HepG2 (cell line): ENCODE measurements at regions not wholly inside any gene's neighbourhood (a gene's known extent, or its start where the extent isn't known, plus 50 kb on each side); places are given as distances from the start of the nearest gene placed in this dataset.

Experiments used
- ATAC-seq: fragments of 200-7000 bp; cut with Tn5 transposase; 3 replicates; pipeline ENCODE4 v1.9.1; 2020; ENCODE audit warnings: mild to moderate bottlenecking, moderate library complexity
- BruUV-seq: library from RNA; stranded (reverse); fragments of 400-500 nt; replicated peaks from 2 replicates; lab custom pipeline; 2021; lab: Mats Ljungman, UMichigan
- CTCF ChIA-PET: fragments of 300-600 bp; formaldehyde crosslinking; extraction: SDS; loops from one replicate; lab custom pipeline; 2021; ENCODE audit warnings: low total read pairs, inconsistent platforms, low intra/inter-chr PET ratio; lab: Yijun Ruan, JAX
- POLR2A ChIA-PET: fragments of 350-600 bp; sonication (Branson Sonifier 250); formaldehyde crosslinking; loops from one replicate; lab custom pipeline; 2020; ENCODE audit warnings: antibody characterized with exemption, inconsistent platforms; lab: Yijun Ruan, JAX
- DNase-seq: peaks from one replicate; pipeline ENCODE4 v3.0.0-alpha.2; 2015; ENCODE audit warnings: low spot score
- FAIRE-seq: peaks from 3 replicates; lab custom pipeline; 2011; peaks lifted over from hg19 to GRCh38; lab: Jason Lieb, UNC
- H2AFZ ChIP-seq: one replicate; pipeline ENCODE4 v1.6.1; 2011; ENCODE audit warnings: low read length, inconsistent platforms
- H3K27ac ChIP-seq: fragments of 300-600 bp; 3 replicates; pipeline ENCODE4 v1.8.0; 2011; ENCODE audit warnings: mixed run types, mild to moderate bottlenecking, mixed read lengths, low read length, inconsistent platforms; ENCODE audit not compliant: insufficient read depth; ENCODE audit errors: extremely low read length
- H3K27me3 ChIP-seq, 2 experiments: fragments of 200-600 bp in 1 of 2; 2 replicates in 1 of 2; 3 replicates in 1 of 2; pipeline versions ENCODE4 v1.6.0 to v1.8.0; 2011; ENCODE audit warnings: low read length in 2 of 2, mild to moderate bottlenecking in 2 of 2, moderate library complexity in 2 of 2, inconsistent platforms in 1 of 2; ENCODE audit not compliant: insufficient read depth in 2 of 2, control insufficient read depth in 1 of 2
- H3K36me3 ChIP-seq, 2 experiments: fragments of 200-600 bp in 1 of 2; replicated peaks in 1 of 2; 2 replicates in 1 of 2; 3 replicates in 1 of 2; pipeline versions ENCODE4 v1.5.1 to v1.8.0; 2011; ENCODE audit warnings: low read length in 2 of 2, inconsistent platforms in 1 of 2; ENCODE audit not compliant: insufficient read depth in 2 of 2, control insufficient read depth in 1 of 2
- H3K4me1 ChIP-seq: 2 replicates; pipeline ENCODE4 v1.5.1; 2012; ENCODE audit warnings: low read length, inconsistent platforms; ENCODE audit not compliant: insufficient read depth
- H3K4me2 ChIP-seq: 2 replicates; pipeline ENCODE4 v1.6.0; 2011; ENCODE audit warnings: low read depth, low read length, inconsistent platforms
- H3K4me3 ChIP-seq, 3 experiments: fragments of 200-600 bp in 1 of 3; sonication (generic), shearing (Covaris generic) in 1 of 3; replicated peaks in 1 of 3; 2 replicates each; pipeline ENCODE4 v1.5.1; 2011 to 2016; ENCODE audit warnings: low read length in 3 of 3, inconsistent platforms in 2 of 3, low read depth in 2 of 3, mild to moderate bottlenecking in 2 of 3, control low read depth in 1 of 3, mixed read lengths in 1 of 3; ENCODE audit not compliant: insufficient read depth in 1 of 3
- H3K79me2 ChIP-seq: one replicate; pipeline ENCODE4 v1.6.1; 2011; ENCODE audit warnings: low read length, inconsistent platforms; ENCODE audit not compliant: insufficient read depth
- H3K9ac ChIP-seq: 2 replicates; pipeline ENCODE4 v1.6.0; 2011; ENCODE audit warnings: mild to moderate bottlenecking, low read depth, low read length, inconsistent platforms; ENCODE audit not compliant: insufficient read depth
- H3K9me3 ChIP-seq: 2 replicates; pipeline ENCODE4 v1.5.1; 2012; ENCODE audit warnings: mild to moderate bottlenecking, low read length
- H4K20me1 ChIP-seq: 2 replicates; pipeline ENCODE4 v1.6.0; 2011; ENCODE audit warnings: inconsistent platforms, mild to moderate bottlenecking, low read length, moderate library complexity; ENCODE audit not compliant: insufficient read depth
- BORCS8-MEF2B ChIP-seq: sonication (generic); formaldehyde crosslinking; IDR thresholded peaks from 2 replicates; pipeline ENCODE4 v1.8.0; 2022; ENCODE audit warnings: mild to moderate bottlenecking, missing genetic modification reagents
- CTCF ChIP-seq: sonication (generic); formaldehyde crosslinking; IDR thresholded peaks from 2 replicates; pipeline ENCODE4 v1.5.0; 2020; ENCODE audit warnings: mild to moderate bottlenecking, missing genetic modification reagents, moderate library complexity
- FOXC1 ChIP-seq: sonication (generic); formaldehyde crosslinking; IDR thresholded peaks from 2 replicates; pipeline ENCODE4 v1.8.0; 2022; ENCODE audit warnings: mild to moderate bottlenecking, missing genetic modification reagents, borderline replicate concordance
- HDAC2 ChIP-seq: sonication (generic); formaldehyde crosslinking; IDR thresholded peaks from 2 replicates; pipeline ENCODE4 v1.4.0; 2020; ENCODE audit warnings: missing genetic modification reagents
- IKZF1 ChIP-seq: fragments of 450-650 bp; IDR thresholded peaks from 2 replicates; pipeline ENCODE4 v1.7.1; 2016
- KAT8 ChIP-seq: IDR thresholded peaks from 2 replicates; pipeline ENCODE4 v1.6.1; 2016; ENCODE audit warnings: missing genetic modification reagents, missing compliant biosample characterization
- KMT2A ChIP-seq: sonication (generic); formaldehyde crosslinking; IDR thresholded peaks from 2 replicates; pipeline ENCODE4 v1.4.0; 2020; ENCODE audit warnings: missing genetic modification reagents
- PHF5A ChIP-seq: IDR thresholded peaks from one replicate; pipeline ENCODE4 v1.6.1; 2018; ENCODE audit warnings: low read depth, missing genetic modification reagents; ENCODE audit not compliant: unreplicated experiment
- SP140L ChIP-seq: sonication (generic); formaldehyde crosslinking; IDR thresholded peaks from 2 replicates; pipeline ENCODE4 v1.4.0; 2020; ENCODE audit warnings: missing genetic modification reagents, borderline replicate concordance
- TAF1 ChIP-seq: sonication (generic); formaldehyde crosslinking; IDR thresholded peaks from 2 replicates; pipeline ENCODE4 v1.4.0; 2020; ENCODE audit warnings: missing genetic modification reagents
- TBX2 ChIP-seq: sonication (generic); formaldehyde crosslinking; IDR thresholded peaks from 2 replicates; pipeline ENCODE4 v1.5.0; 2020; ENCODE audit warnings: missing genetic modification reagents, mild to moderate bottlenecking, borderline replicate concordance
- ZBTB43 ChIP-seq: sonication (generic); formaldehyde crosslinking; conservative IDR thresholded peaks from 2 replicates; pipeline ENCODE4 v1.4.0; 2020; ENCODE audit warnings: missing genetic modification reagents
- ZNF275 ChIP-seq: sonication (generic); formaldehyde crosslinking; IDR thresholded peaks from 2 replicates; pipeline ENCODE4 v1.8.0; 2022; ENCODE audit warnings: missing genetic modification reagents, mild to moderate bottlenecking, inconsistent platforms, borderline replicate concordance
- ZNF589 ChIP-seq: sonication (generic); formaldehyde crosslinking; conservative IDR thresholded peaks from 2 replicates; pipeline ENCODE4 v1.8.0; 2022; ENCODE audit warnings: mild to moderate bottlenecking, moderate library complexity, missing genetic modification reagents
- ZNF790 ChIP-seq: sonication (generic); formaldehyde crosslinking; IDR thresholded peaks from 2 replicates; pipeline ENCODE4 v1.8.0; 2022; ENCODE audit warnings: missing genetic modification reagents, mild to moderate bottlenecking, borderline replicate concordance
- WGBS: methylation state at CpG from one replicate; pipeline ENCODE4 v1.1.6; 2017; ENCODE audit warnings: low lambda C conversion rate; 5-methylcytosine and 5-hydroxymethylcytosine counted together
- in situ Hi-C: cut with HindIII; loops from 2 replicates; pipeline ENCODE4 v1.10.0; 2017; ENCODE audit warnings: low pct_unique_long_range_greater_than_20kb; ENCODE audit not compliant: extremely low pct_ligation_motif_present
- intact Hi-C: fragments of 100-400 bp; cut with micrococcal nuclease; formaldehyde crosslinking; loops from one replicate; pipeline ENCODE4 v1.10.0; 2022; ENCODE audit not compliant: unreplicated experiment

- in situ Hi-C loops (no loop called here), intact Hi-C loops (no loop called here)
- ATAC-seq (no peak), FAIRE-seq (no peak), DNase-seq (no peak)
- Histone ChIP-seq H3K36me3 (peaks cover 2% of the 10 kb centered on the region in 2 experiments; a peak in 1 of 5 replicates), H2AFZ (no peak overlapping the region), H3K4me1 (no peaks in the 10 kb centered on the region), H3K4me3 (no peak overlapping the region), H4K20me1 (no peaks in the 10 kb centered on the region), H3K9ac (no peak overlapping the region), H3K27ac (no peak overlapping the region), H3K4me2 (no peak overlapping the region), H3K27me3 (no peaks in the 10 kb centered on the region), H3K79me2 (no peaks in the 10 kb centered on the region), H3K9me3 (no peaks in the 10 kb centered on the region)
- CTCF ChIA-PET, result no interaction called here
- BruUV-seq, result no TSS peak
- 95% methylated on average over 3 of the region's 3 CpGs for WGBS
- POLR2A ChIA-PET, result no interaction called here
- no peak for TF ChIP-seq ZNF790 (CRISPR knock-in tag)
- TF ChIP-seq BORCS8-MEF2B, result no peak
- no peak for TF ChIP-seq SP140L
- TF ChIP-seq PHF5A (CRISPR knock-in tag), result no peak
- no peak for TF ChIP-seq KMT2A (CRISPR knock-in tag)
- no peak for TF ChIP-seq ZNF589 (CRISPR knock-in tag)
- TF ChIP-seq ZBTB43 (CRISPR knock-in tag), result no peak
Observed at GRCh38 chr14:71532790-71533189, 399.4 kb upstream of the RGS6 start.

- no peak overlapping the region for H3K4me2 ChIP-seq
- H3K36me3 ChIP-seq, result peaks cover 2% of the 10 kb centered on the region in 2 experiments; a peak in 1 of 5 replicates
- no TSS peak for BruUV-seq
- intact Hi-C loops (no loop called here), in situ Hi-C loops (no loop called here)
- WGBS, result over 99% methylated on average over 3 of the region's 3 CpGs
- no peaks in the 10 kb centered on the region for H3K4me1 ChIP-seq
- H3K9me3 ChIP-seq, result no peaks in the 10 kb centered on the region
- H3K4me3 ChIP-seq, result no peak overlapping the region
- no peak overlapping the region for H3K27ac ChIP-seq
- ATAC-seq (no peak), DNase-seq (no peak), FAIRE-seq (no peak)
- POLR2A ChIA-PET, result no interaction called here
- no peak overlapping the region for H3K9ac ChIP-seq
- H2AFZ ChIP-seq, result no peak overlapping the region
- H3K79me2 ChIP-seq, result no peaks in the 10 kb centered on the region
- no peaks in the 10 kb centered on the region for H3K27me3 ChIP-seq
- CTCF ChIA-PET, result no interaction called here
- H4K20me1 ChIP-seq, result no peaks in the 10 kb centered on the region
- TF ChIP-seq FOXC1 (CRISPR knock-in tag) (no peak), ZNF275 (no peak), TAF1 (CRISPR knock-in tag) (no peak), CTCF (CRISPR knock-in tag) (no peak), TBX2 (CRISPR knock-in tag) (no peak), IKZF1 (no peak), HDAC2 (CRISPR knock-in tag) (no peak), KAT8 (CRISPR knock-in tag) (no peak)
Observed at GRCh38 chr14:71533390-71533789, 398.8 kb upstream of the RGS6 start.
